ENCODE measurements at regions not wholly inside any gene's neighbourhood (a gene's known extent, or its start where the extent isn't known, plus 50 kb on each side); places are given as distances from the start of the nearest gene placed in this dataset.

DNA sequence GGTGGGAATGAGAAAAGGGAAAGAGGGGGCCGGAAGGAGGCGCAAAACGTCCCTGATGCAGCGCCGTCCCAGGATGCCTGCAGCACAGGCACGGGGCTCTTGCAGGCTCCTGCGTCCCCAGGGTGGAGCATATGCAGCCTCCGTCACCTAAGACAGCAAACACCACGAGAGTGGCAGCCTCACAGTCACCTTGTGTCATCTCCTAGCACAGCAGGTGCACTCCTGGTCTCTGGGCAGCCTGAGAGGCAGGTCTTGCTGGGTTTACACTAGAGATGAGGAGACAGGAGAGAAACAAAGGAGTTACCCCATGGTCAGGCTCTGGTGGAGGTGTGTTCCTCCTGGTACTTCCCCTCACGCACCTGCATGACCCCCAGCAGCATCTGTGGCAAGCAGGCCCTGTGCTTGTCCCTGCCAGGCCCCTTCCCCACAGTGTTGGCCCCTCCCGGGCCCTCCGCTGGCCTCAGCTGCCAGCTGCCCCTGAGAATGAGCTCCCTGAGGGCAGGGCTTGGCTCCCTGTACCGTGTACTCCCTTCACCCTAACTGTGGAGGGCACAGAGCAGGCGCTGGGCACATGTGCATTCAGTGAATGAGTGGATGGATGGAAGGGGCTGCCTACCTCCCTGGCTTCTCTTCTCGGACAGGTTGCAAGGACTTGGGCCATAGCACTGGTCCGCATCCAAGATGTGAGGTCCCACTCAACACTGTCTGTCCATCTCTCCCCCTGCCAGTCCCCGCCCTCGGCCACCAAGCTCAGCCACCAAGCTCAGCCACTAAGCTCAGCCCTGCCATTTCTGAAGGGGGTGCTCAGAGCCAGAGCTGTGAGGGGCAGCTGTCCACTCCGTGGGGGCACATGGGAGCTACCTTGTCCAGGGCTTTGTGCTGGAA, 988.6 kb downstream of the BRD1 start:
- DNase-seq (ENCODE audit: low read depth, low spot score), result no peak
- no peak overlapping the region for H3K27ac ChIP-seq
- H3K4me3 ChIP-seq, result no peak overlapping the region
- H3K9ac ChIP-seq (ENCODE audit: insufficient read length), result no peak overlapping the region
- TF ChIP-seq EZH2 (IDR thresholded peaks at IDR 0.05) (no peak), POLR2AphosphoS5 (IDR thresholded peaks at IDR 0.05; ENCODE audit: borderline replicate concordance, low read depth, low read length) (no peak), FOXP2 (optimal IDR thresholded peaks at IDR 0.05; ENCODE audit: control extremely low read depth, extremely low read length, insufficient read depth) (no peak)
- H3K9me3 ChIP-seq (ENCODE audit: low read depth, low read length), result no peaks in the 10 kb centered on the region
- H3K36me3 ChIP-seq (ENCODE audit: insufficient read depth, low read length), result no peaks in the 10 kb centered on the region

DNA sequence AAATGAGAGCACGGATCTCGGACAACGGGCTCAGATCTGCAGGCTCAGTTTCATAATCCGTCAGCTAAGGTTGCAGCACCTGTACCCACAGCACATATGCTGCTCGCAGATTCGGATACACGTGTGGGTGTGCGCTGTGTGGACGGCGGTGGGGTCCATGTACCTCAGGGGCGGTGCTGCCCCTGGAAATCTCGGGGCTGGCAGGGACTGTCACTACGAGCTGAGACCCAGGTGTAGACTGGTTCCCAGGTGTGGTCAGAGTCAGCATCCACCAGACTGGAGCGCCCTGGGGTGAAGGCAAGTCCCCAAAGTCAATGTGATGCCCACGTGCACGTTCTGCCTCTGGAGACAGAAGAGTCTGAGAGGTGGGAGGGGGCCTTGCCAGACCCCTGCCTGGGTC, 989.3 kb downstream of the BRD1 start:
- Histone ChIP-seq H3K36me3 (ENCODE audit: insufficient read depth, low read length) (no peaks in the 10 kb centered on the region), H3K4me3 (no peak overlapping the region), H3K9ac (ENCODE audit: insufficient read length) (no peak overlapping the region), H3K9me3 (ENCODE audit: low read depth, low read length) (no peaks in the 10 kb centered on the region), H3K27ac (no peak overlapping the region)
- no peak for DNase-seq (ENCODE audit: low read depth, low spot score)
- TF ChIP-seq FOXP2 (optimal IDR thresholded peaks at IDR 0.05; ENCODE audit: control extremely low read depth, extremely low read length, insufficient read depth) (no peak), POLR2AphosphoS5 (IDR thresholded peaks at IDR 0.05; ENCODE audit: borderline replicate concordance, low read depth, low read length) (no peak), EZH2 (IDR thresholded peaks at IDR 0.05) (no peak)

DNA sequence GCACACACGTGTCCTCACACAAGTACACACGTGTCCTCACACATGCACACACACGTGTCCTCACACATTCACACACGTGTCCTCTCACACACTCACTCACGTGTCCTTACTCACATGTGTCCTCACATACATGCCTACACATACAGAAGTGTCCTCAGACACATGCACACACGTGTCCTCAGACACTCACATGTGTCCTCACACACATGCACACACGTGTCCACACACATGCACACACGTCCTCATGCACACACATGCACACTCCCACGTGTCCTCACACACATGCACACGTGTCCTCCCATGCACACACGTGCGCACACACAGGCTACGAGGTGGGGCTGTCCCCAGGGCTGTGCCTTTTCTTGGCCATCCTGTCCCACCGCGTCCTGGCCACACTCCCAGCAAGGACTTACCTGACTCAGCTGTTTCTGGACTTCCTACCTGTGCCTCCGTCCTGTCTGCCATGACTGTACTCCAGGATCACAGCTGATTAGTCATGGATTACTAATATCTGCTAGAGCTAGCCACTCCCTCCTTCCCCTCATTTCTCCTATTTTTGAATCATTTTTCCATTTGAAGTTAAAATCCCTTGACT, 990.2 kb downstream of the BRD1 start:
- no peak for DNase-seq (ENCODE audit: low read depth, low spot score)
- no peak overlapping the region for H3K4me3 ChIP-seq
- TF ChIP-seq POLR2AphosphoS5 (IDR thresholded peaks at IDR 0.05; ENCODE audit: borderline replicate concordance, low read depth, low read length) (no peak), EZH2 (IDR thresholded peaks at IDR 0.05) (no peak), FOXP2 (optimal IDR thresholded peaks at IDR 0.05; ENCODE audit: control extremely low read depth, extremely low read length, insufficient read depth) (no peak)

DNA sequence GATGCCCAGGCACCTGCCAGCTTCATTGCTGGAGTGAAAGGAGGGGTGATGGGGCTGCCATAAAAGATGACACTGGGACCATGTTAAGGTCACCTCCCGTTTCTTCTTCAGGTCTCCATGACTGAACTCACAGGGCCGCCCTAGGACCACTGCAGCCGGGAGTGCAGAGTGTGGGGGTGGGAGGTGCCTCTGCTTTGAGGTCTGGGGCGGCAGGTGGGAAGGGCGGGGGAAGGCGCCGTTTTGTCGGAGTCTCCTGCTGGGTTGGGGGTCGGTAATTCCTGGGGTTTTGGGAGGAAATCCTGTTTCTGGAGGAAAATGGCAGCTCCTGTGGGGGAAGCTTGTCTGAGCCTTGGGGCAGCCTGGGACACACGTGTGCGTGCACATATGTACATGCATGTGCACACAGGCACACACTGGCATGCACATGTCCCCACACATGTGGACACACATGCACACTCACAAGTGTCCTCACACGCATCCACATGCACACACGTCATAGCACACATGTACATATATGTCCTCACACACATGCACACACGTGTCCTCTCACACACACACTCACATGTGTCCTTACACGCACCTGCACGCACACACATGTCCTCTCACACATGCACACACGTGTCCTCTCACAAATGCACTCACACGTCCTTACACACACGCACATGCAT, 990.9 kb downstream of the BRD1 start:
- no peaks in the 10 kb centered on the region for H3K36me3 ChIP-seq (ENCODE audit: insufficient read depth, low read length)
- no peak for TF ChIP-seq EZH2 (IDR thresholded peaks at IDR 0.05)
- no peak for TF ChIP-seq FOXP2 (optimal IDR thresholded peaks at IDR 0.05; ENCODE audit: control extremely low read depth, extremely low read length, insufficient read depth)
- no peak for TF ChIP-seq POLR2AphosphoS5 (IDR thresholded peaks at IDR 0.05; ENCODE audit: borderline replicate concordance, low read depth, low read length)
- no peak overlapping the region for H3K9ac ChIP-seq (ENCODE audit: insufficient read length)
- H3K4me3 ChIP-seq, result no peak overlapping the region
- H3K9me3 ChIP-seq (ENCODE audit: low read depth, low read length), result no peaks in the 10 kb centered on the region
- DNase-seq (ENCODE audit: low read depth, low spot score), result no peak
- H3K27ac ChIP-seq, result no peak overlapping the region

More for the DNA sequence above, 990.2 kb downstream of the BRD1 start:
- H3K36me3 ChIP-seq (ENCODE audit: insufficient read depth, low read length), result no peaks in the 10 kb centered on the region
- no peak overlapping the region for H3K27ac ChIP-seq
- H3K9me3 ChIP-seq (ENCODE audit: low read depth, low read length), result no peaks in the 10 kb centered on the region
- H3K9ac ChIP-seq (ENCODE audit: insufficient read length), result no peak overlapping the region

DNA sequence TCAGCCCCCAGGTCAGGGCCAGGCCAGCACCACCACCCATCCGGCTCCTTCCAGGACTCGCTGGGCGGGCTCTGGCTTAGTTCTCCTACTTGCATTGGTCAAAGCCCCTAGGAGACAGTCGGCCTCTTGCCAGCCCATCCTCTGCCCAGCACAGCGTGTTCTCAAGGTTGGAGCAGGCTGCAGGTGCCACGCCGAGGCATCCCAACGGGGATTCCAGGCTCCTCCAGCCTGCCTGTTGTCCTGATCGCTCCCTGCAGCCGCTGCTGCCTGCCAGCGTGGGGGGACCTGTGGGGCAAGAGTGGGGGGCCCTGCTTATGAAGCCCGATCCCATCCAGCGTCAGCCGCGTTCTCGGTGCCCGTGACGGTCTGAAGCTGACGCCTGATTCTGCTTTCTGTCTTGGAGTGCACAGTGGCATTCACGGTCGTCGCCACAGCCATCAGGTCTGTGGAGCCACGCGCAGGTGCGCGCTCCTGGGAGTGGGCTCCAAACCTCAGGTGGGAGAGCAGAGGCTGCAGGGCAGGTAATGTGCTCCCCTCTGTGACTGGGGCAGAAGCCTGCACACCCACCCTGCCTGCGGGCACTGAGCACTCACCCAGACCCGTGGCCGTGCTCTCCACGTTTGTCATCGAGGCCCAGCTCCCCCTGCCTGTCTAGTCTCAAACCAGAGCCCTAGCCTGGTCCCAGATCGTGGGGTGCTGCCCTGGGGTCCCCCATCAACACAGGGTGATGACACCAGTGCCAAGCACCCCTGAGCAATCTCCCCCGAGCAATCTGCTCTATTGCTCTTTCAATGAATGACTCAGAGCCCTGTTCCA, 991.6 kb downstream of the BRD1 start:
- H3K9me3 ChIP-seq (ENCODE audit: low read depth, low read length), result no peaks in the 10 kb centered on the region
- no peak overlapping the region for H3K9ac ChIP-seq (ENCODE audit: insufficient read length)
- TF ChIP-seq FOXP2 (optimal IDR thresholded peaks at IDR 0.05; ENCODE audit: control extremely low read depth, extremely low read length, insufficient read depth), result no peak
- H3K27ac ChIP-seq, result no peak overlapping the region
- DNase-seq (ENCODE audit: low read depth, low spot score), result no peak
- no peaks in the 10 kb centered on the region for H3K36me3 ChIP-seq (ENCODE audit: insufficient read depth, low read length)
- no peak overlapping the region for H3K4me3 ChIP-seq

GRCh38 chr22:48835364-48835763, 992.3 kb downstream of the BRD1 start:
- Histone ChIP-seq H3K27ac (no peak overlapping the region), H3K9me3 (ENCODE audit: low read depth, low read length) (no peaks in the 10 kb centered on the region), H3K4me3 (no peak overlapping the region), H3K36me3 (ENCODE audit: insufficient read depth, low read length) (no peaks in the 10 kb centered on the region), H3K9ac (ENCODE audit: insufficient read length) (no peak overlapping the region)
- TF ChIP-seq EZH2 (IDR thresholded peaks at IDR 0.05) (no peak), FOXP2 (optimal IDR thresholded peaks at IDR 0.05; ENCODE audit: control extremely low read depth, extremely low read length, insufficient read depth) (no peak), POLR2AphosphoS5 (IDR thresholded peaks at IDR 0.05; ENCODE audit: borderline replicate concordance, low read depth, low read length) (no peak)
- DNase-seq (ENCODE audit: low read depth, low spot score), result no peak

DNA sequence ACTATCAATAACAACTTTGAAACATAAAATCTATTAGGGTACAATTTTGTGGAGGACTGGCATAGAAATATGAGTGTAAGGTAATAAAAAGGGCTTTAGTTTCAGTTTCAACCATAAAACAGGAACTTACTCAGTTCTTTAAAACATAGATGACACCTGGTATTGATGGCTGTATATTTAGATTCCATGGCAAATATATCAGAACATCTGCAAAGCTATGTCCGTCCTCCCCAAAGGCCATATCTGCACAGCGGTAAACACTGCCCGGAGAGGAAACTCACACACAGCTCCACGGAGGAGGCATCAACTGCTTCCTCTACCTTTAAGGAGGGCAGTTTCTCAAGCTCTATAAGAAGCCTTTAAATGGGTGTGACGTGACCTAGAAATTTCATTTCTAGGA, 993.3 kb downstream of the BRD1 start:
- no peak overlapping the region for H3K9ac ChIP-seq (ENCODE audit: insufficient read length)
- DNase-seq (ENCODE audit: low read depth, low spot score), result no peak
- TF ChIP-seq FOXP2 (optimal IDR thresholded peaks at IDR 0.05; ENCODE audit: control extremely low read depth, extremely low read length, insufficient read depth) (no peak), EZH2 (IDR thresholded peaks at IDR 0.05) (no peak), POLR2AphosphoS5 (IDR thresholded peaks at IDR 0.05; ENCODE audit: borderline replicate concordance, low read depth, low read length) (no peak)
- no peak overlapping the region for H3K27ac ChIP-seq
- H3K9me3 ChIP-seq (ENCODE audit: low read depth, low read length), result no peaks in the 10 kb centered on the region
- H3K36me3 ChIP-seq (ENCODE audit: insufficient read depth, low read length), result no peaks in the 10 kb centered on the region
- H3K4me3 ChIP-seq, result no peak overlapping the region

- H3K9ac ChIP-seq (ENCODE audit: insufficient read length), result no peak overlapping the region
- H3K9me3 ChIP-seq (ENCODE audit: low read depth, low read length), result no peaks in the 10 kb centered on the region
- no peaks in the 10 kb centered on the region for H3K36me3 ChIP-seq (ENCODE audit: insufficient read depth, low read length)
- DNase-seq (ENCODE audit: low read depth, low spot score), result no peak
- no peak for TF ChIP-seq EZH2 (IDR thresholded peaks at IDR 0.05)
- no peak for TF ChIP-seq FOXP2 (optimal IDR thresholded peaks at IDR 0.05; ENCODE audit: control extremely low read depth, extremely low read length, insufficient read depth)
- no peak for TF ChIP-seq POLR2AphosphoS5 (IDR thresholded peaks at IDR 0.05; ENCODE audit: borderline replicate concordance, low read depth, low read length)
- H3K4me3 ChIP-seq, result no peak overlapping the region
- H3K27ac ChIP-seq, result no peak overlapping the region
Observed at GRCh38 chr22:48832592-48832991, 995.1 kb downstream of the BRD1 start.
